K562 (cell line): ENCODE measurements at regions not wholly inside any gene's neighbourhood (a gene's known extent, or its start where the extent isn't known, plus 50 kb on each side); places are given as distances from the start of the nearest gene placed in this dataset.

ENCODE experiments used
- EZH2 ChIP-seq: IDR thresholded peaks from 2 replicates; pipeline ENCODE4 v1.6.1; 2012; ENCODE audit warnings: low read depth, mild to moderate bottlenecking, inconsistent platforms, low read length, borderline replicate concordance
- HNRNPLL ChIP-seq: fragments of 200-400 bp; formaldehyde crosslinking; IDR thresholded peaks from 2 replicates; pipeline ENCODE4 v1.6.1; 2017; ENCODE audit warnings: low read length, low read depth, mild to moderate bottlenecking; ENCODE audit not compliant: poor library complexity, severe bottlenecking
- KDM5B ChIP-seq: fragments of 200-600 bp; sonication (generic); IDR thresholded peaks from 2 replicates; pipeline ENCODE4 v1.6.1; 2012; ENCODE audit warnings: low read depth, mild to moderate bottlenecking, moderate library complexity, low read length, control low read depth, inconsistent platforms; ENCODE audit not compliant: insufficient replicate concordance
- MEF2D ChIP-seq: conservative IDR thresholded peaks from 2 replicates; pipeline ENCODE4 v1.6.1; 2016; ENCODE audit warnings: low read depth, missing genetic modification characterization, missing compliant biosample characterization
- TCF7L2 ChIP-seq: fragments of 150-350 bp; IDR thresholded peaks from 2 replicates; pipeline ENCODE4 v1.6.1; 2016; ENCODE audit warnings: low read depth, mild to moderate bottlenecking, low read length, moderate library complexity
- TF ChIP-seq, protein P1 (sequence below): fragments of 450-650 bp; formaldehyde crosslinking; IDR thresholded peaks from 2 replicates; pipeline ENCODE4 v1.4.0; 2020; ENCODE audit warnings: mild to moderate bottlenecking, moderate library complexity

- no peak for TF ChIP-seq HNRNPLL
- TF ChIP-seq MEF2D (tag) = no peak
- TF ChIP-seq, protein P1, sequence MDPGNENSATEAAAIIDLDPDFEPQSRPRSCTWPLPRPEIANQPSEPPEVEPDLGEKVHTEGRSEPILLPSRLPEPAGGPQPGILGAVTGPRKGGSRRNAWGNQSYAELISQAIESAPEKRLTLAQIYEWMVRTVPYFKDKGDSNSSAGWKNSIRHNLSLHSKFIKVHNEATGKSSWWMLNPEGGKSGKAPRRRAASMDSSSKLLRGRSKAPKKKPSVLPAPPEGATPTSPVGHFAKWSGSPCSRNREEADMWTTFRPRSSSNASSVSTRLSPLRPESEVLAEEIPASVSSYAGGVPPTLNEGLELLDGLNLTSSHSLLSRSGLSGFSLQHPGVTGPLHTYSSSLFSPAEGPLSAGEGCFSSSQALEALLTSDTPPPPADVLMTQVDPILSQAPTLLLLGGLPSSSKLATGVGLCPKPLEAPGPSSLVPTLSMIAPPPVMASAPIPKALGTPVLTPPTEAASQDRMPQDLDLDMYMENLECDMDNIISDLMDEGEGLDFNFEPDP (CRISPR knock-in tag) = no peak
- TF ChIP-seq KDM5B = no peak
- TF ChIP-seq EZH2 = no peak
- no peak for TF ChIP-seq TCF7L2
Measured at GRCh38 chr6:63442870-63443269, 123.1 kb upstream of the LGSN start.
